OCI-LY1 (cell line): ENCODE measurements at regions not wholly inside any gene's neighbourhood (a gene's known extent, or its start where the extent isn't known, plus 50 kb on each side); places are given as distances from the start of the nearest gene placed in this dataset.
"Not testable (repeated sequence)": the region's sequence is repeated elsewhere in the genome, so short reads cannot be mapped to it uniquely, and the experiment has no call there.

Experiments used
- H2AFZ ChIP-seq: fragments of 200-600 bp; sonication (generic), shearing (Covaris generic); 2 replicates; pipeline ENCODE4 v1.6.0; 2014; ENCODE audit warnings: antibody characterized with exemption, mild to moderate bottlenecking, low read length
- H3F3A ChIP-seq: fragments of 200-600 bp; sonication (generic), shearing (Covaris generic); 2 replicates; pipeline ENCODE4 v1.6.0; 2014; ENCODE audit warnings: mild to moderate bottlenecking, antibody characterized with exemption, low read length, moderate library complexity; ENCODE audit not compliant: insufficient read depth
- H3K27ac ChIP-seq: fragments of 200-600 bp; sonication (generic); 2 replicates; pipeline ENCODE4 v1.5.1; 2014; ENCODE audit warnings: low read length, mixed run types, mild to moderate bottlenecking, low read depth; ENCODE audit not compliant: poor library complexity, severe bottlenecking
- H3K27me3 ChIP-seq: fragments of 200-600 bp; sonication (generic); 2 replicates; pipeline ENCODE4 v1.6.0; 2014; ENCODE audit warnings: antibody characterized with exemption, mild to moderate bottlenecking, low read length, moderate library complexity; ENCODE audit not compliant: insufficient read depth
- H3K36me3 ChIP-seq: fragments of 200-600 bp; sonication (generic); 2 replicates; pipeline ENCODE4 v1.6.1; 2014; ENCODE audit warnings: mild to moderate bottlenecking, antibody characterized with exemption, low read length, moderate library complexity, mixed read lengths; ENCODE audit not compliant: insufficient read depth
- H3K4me1 ChIP-seq: fragments of 200-600 bp; sonication (generic); 2 replicates; pipeline ENCODE4 v1.5.1; 2014; ENCODE audit warnings: mild to moderate bottlenecking, low read length, moderate library complexity; ENCODE audit not compliant: insufficient read depth, severe bottlenecking
- H3K4me2 ChIP-seq: fragments of 200-600 bp; sonication (generic), shearing (Covaris generic); 2 replicates; pipeline ENCODE4 v1.6.1; 2014; ENCODE audit warnings: low read length
- H3K4me3 ChIP-seq: fragments of 200-600 bp; sonication (generic); 2 replicates; pipeline ENCODE4 v1.5.1; 2014; ENCODE audit warnings: low read length, low read depth, mild to moderate bottlenecking, mixed read lengths; ENCODE audit not compliant: poor library complexity, severe bottlenecking
- H3K79me2 ChIP-seq: fragments of 200-600 bp; shearing (Covaris generic); 2 replicates; pipeline ENCODE4 v1.6.1; 2016; ENCODE audit warnings: mixed run types, low read length, mixed read lengths; ENCODE audit not compliant: insufficient read depth
- H3K9ac ChIP-seq: fragments of 200-600 bp; sonication (generic), shearing (Covaris generic); 2 replicates; pipeline ENCODE4 v1.6.1; 2014; ENCODE audit warnings: mild to moderate bottlenecking, low read length, mixed read lengths
- H3K9me2 ChIP-seq: fragments of 200-600 bp; sonication (generic), shearing (Covaris generic); 2 replicates; pipeline ENCODE4 v1.6.1; 2014; ENCODE audit warnings: low read depth, mild to moderate bottlenecking, low read length, mixed read lengths
- H3K9me3 ChIP-seq: fragments of 200-600 bp; shearing (Covaris generic); 2 replicates; pipeline ENCODE4 v1.6.1; 2014; ENCODE audit warnings: low read length, mixed read lengths
- H4K20me1 ChIP-seq: fragments of 200-600 bp; sonication (generic), shearing (Covaris generic); 2 replicates; pipeline ENCODE4 v1.6.0; 2016; ENCODE audit warnings: mild to moderate bottlenecking, low read length; ENCODE audit not compliant: insufficient read depth
- EZH2 ChIP-seq: fragments of 200-600 bp; sonication (generic), shearing (Covaris generic); IDR thresholded peaks from 2 replicates; pipeline ENCODE4 v1.8.0; 2017; ENCODE audit warnings: borderline replicate concordance, mixed run types, mild to moderate bottlenecking, antibody characterized with exemption, low read length, moderate library complexity, mixed read lengths
- TF ChIP-seq, protein P1 (sequence below): fragments of 200-600 bp; sonication (generic), shearing (Covaris generic); IDR thresholded peaks from 2 replicates; pipeline ENCODE4 v1.5.1; 2017; ENCODE audit warnings: mild to moderate bottlenecking, antibody characterized with exemption, low read length, moderate library complexity, mixed read lengths

DNA sequence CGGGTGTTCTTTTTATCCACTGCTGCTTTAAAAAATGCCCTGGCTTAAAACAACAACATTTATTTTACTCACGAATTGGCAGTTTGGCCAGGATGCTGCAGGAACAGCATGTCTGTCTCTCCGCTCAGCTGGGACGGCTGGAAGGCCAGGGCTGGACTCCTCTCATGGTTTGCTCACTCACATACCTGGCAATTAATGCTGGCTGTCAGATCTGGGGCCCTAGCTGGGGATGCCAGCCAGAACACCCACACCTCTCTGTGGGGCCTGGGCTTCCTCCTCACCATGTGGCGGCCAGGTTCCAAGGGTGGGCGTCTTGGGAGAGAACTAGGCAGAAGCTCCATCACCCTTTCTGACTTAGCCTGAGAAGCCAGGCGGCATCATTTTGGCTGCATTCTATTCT lies 189.1 kb upstream of the IL12B start:
- H3K9me3 ChIP-seq = no peaks in the 10 kb centered on the region
- no peak overlapping the region for H3K9ac ChIP-seq
- H3K4me2 ChIP-seq = no peak overlapping the region
- no peaks in the 10 kb centered on the region for H3K36me3 ChIP-seq
- no peaks in the 10 kb centered on the region for H3K79me2 ChIP-seq
- no peaks in the 10 kb centered on the region for H3K4me1 ChIP-seq
- no peak overlapping the region for H2AFZ ChIP-seq
- H3K9me2 ChIP-seq = no peaks in the 10 kb centered on the region
- H3K27me3 ChIP-seq = no peaks in the 10 kb centered on the region
- no peak overlapping the region for H3K4me3 ChIP-seq
- no peak overlapping the region for H3K27ac ChIP-seq
- no peaks in the 10 kb centered on the region for H4K20me1 ChIP-seq
- no peaks in the 10 kb centered on the region for H3F3A ChIP-seq
- TF ChIP-seq, protein P1, sequence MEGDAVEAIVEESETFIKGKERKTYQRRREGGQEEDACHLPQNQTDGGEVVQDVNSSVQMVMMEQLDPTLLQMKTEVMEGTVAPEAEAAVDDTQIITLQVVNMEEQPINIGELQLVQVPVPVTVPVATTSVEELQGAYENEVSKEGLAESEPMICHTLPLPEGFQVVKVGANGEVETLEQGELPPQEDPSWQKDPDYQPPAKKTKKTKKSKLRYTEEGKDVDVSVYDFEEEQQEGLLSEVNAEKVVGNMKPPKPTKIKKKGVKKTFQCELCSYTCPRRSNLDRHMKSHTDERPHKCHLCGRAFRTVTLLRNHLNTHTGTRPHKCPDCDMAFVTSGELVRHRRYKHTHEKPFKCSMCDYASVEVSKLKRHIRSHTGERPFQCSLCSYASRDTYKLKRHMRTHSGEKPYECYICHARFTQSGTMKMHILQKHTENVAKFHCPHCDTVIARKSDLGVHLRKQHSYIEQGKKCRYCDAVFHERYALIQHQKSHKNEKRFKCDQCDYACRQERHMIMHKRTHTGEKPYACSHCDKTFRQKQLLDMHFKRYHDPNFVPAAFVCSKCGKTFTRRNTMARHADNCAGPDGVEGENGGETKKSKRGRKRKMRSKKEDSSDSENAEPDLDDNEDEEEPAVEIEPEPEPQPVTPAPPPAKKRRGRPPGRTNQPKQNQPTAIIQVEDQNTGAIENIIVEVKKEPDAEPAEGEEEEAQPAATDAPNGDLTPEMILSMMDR = no peak
- no peak for TF ChIP-seq EZH2

- Histone ChIP-seq H3K79me2 (no peaks in the 10 kb centered on the region), H3K4me3 (no peak overlapping the region), H3K9ac (no peak overlapping the region), H2AFZ (no peak overlapping the region), H3F3A (no peaks in the 10 kb centered on the region), H3K27ac (no peak overlapping the region), H3K9me2 (no peaks in the 10 kb centered on the region), H3K27me3 (no peaks in the 10 kb centered on the region), H3K4me2 (no peak overlapping the region), H3K36me3 (no peaks in the 10 kb centered on the region), H4K20me1 (no peaks in the 10 kb centered on the region), H3K9me3 (no peaks in the 10 kb centered on the region), H3K4me1 (no peaks in the 10 kb centered on the region)
- TF ChIP-seq, protein P1 = no peak
- no peak for TF ChIP-seq EZH2
Observed at GRCh38 chr5:159522841-159523240, 192.6 kb upstream of the IL12B start.

- H3K9me2 ChIP-seq, H3K4me2 ChIP-seq, H3K79me2 ChIP-seq, H2AFZ ChIP-seq, H4K20me1 ChIP-seq, H3K27me3 ChIP-seq, H3K36me3 ChIP-seq, H3K4me1 ChIP-seq, H3F3A ChIP-seq, H3K9me3 ChIP-seq, H3K27ac ChIP-seq, H3K9ac ChIP-seq, H3K4me3 ChIP-seq: not testable (repeated sequence)
Observed at GRCh38 chr5:159524279-159524678, 194.0 kb upstream of the IL12B start.

- Histone ChIP-seq H2AFZ (no peak overlapping the region), H3K4me3 (no peak overlapping the region), H3K9me3 (no peaks in the 10 kb centered on the region), H3K9ac (no peak overlapping the region), H3K9me2 (no peaks in the 10 kb centered on the region), H3K79me2 (no peaks in the 10 kb centered on the region), H3K27me3 (no peaks in the 10 kb centered on the region), H3K4me1 (no peaks in the 10 kb centered on the region), H3K36me3 (no peaks in the 10 kb centered on the region), H3K4me2 (no peak overlapping the region), H3F3A (no peaks in the 10 kb centered on the region), H3K27ac (no peak overlapping the region), H4K20me1 (no peaks in the 10 kb centered on the region)
- TF ChIP-seq, protein P1 = no peak
- no peak for TF ChIP-seq EZH2
Observed at GRCh38 chr5:159525117-159525516, 194.8 kb upstream of the IL12B start.
